ENCODE measurements at regions not wholly inside any gene's neighbourhood (a gene's known extent, or its start where the extent isn't known, plus 50 kb on each side); places are given as distances from the start of the nearest gene placed in this dataset.

DNA sequence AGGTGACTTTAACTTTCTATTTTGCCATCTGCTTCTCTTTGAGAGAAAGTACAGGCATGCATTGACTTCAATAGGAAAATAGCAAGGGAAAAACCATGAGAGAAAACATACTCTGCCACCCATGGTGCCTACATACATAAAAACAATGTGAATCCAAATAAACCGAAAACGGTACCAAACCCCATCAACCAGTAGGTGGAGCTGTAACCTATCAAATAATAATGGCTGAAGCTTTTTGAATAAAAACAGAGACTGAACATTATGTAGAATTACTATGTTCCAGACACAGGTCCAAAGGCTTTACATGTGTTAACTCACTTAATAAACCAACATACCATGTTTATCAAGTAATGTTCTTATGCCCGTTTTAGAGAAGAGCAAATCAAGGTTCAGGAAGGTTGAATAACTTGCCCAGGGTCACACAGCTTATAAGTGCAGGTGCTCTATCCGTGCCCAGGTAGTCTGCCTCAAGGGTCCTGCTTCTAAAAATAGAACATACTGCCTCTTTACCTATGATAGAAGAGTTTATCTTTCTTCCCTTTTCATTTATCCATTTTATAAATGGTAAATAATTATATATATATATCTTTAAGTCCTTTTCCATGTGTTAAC is 293.9 kb upstream of the SYT4 start:
- peak; percentile 48 to 77 (median 62) for DNase-seq

GRCh38 chr18:43572163-43572562 is 294.9 kb upstream of the SYT4 start:
- peak in 1 of 3 donors; percentile 44 for DNase-seq

- DNase-seq, result peak in 1 of 3 donors; percentile 59
These were observed 297.7 kb upstream of the SYT4 start for GRCh38 chr18:43574974-43575373.

DNA sequence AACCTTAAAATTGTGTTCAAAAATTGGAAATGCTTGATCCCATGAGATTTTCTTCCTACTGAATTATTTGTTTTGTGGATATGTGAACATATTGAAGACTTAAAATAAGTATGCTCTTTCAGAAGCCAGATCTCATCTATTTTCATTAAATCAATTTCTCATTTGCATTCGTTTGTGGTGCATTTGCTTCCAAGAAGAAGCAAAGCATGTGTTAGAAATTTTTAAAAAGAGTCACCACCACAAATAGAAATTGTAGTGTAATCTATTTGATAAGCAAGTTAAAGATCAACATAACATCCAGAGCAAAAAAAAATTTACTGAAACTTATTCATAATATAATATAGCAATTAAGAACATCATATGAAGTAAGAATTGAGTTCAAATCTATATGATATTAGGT is 300.9 kb upstream of the SYT4 start:
- DNase-seq, result no peak

GRCh38 chr18:43578706-43579105 is 301.4 kb upstream of the SYT4 start:
- DNase-seq, result peak in 1 of 3 donors; percentile 39

- DNase-seq, result no peak
These were observed 304.7 kb upstream of the SYT4 start for GRCh38 chr18:43581936-43582519.

- peak in 1 of 3 donors; percentile 71 for DNase-seq
These were observed 310.4 kb upstream of the SYT4 start for GRCh38 chr18:43587538-43588153.

GRCh38 chr18:43588838-43589237 is 311.5 kb upstream of the SYT4 start:
- DNase-seq, result no peak

GRCh38 chr18:43589611-43590151 is 312.4 kb upstream of the SYT4 start:
- no peak for DNase-seq

GRCh38 chr18:43590182-43590903 is 313.1 kb upstream of the SYT4 start:
- no peak for DNase-seq

DNA sequence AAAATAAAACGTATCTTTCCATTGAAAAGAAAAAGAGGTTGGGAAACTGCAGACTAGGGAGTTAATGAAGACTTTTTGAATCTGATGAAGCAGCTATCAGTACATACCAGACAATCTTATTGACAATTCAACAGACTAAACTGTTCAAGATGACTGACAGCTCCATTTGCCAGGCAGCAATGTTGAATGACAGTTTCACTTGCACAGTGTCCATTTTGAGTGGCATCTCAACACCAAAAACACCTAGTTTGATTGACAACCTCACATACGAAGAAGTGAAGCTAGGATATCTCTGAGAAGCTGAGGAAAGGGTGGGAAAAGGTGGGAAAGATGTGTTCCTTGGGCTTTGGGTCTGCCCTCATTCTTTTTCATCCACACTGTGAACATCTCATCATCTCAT is 315.0 kb upstream of the SYT4 start:
- no peak for DNase-seq

DNA sequence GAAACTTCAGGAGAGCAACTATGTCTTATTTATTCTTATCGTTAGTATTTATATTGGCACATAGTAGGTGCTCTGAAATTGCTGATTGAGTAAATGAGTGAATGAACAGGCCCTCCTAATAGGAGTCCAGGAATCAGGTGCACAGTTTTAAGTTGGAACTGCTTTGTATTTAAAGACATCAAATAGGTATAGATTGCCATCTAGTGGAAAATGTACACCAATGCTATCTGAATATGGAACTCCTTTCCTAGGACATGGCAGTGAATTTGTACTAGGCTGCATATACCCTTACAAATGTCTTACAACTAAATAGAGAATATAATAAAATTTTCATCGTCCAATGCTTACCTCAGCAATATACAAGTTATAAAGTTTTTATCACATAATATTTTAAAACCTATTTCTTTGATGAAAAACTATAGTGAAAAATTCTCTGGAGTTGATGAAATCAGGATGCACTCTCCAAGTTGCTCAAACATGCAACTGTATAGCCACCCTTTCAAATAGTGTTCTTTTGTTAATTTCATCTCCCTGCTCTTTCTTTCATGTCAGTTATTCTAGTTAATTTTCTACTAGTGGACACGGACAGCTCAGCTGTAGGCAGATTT is 318.9 kb upstream of the SYT4 start:
- DNase-seq, result peak in 1 of 3 donors; percentile 40

GRCh38 chr18:43601432-43601831 is 324.1 kb upstream of the SYT4 start:
- DNase-seq, result no peak

GRCh38 chr18:43605224-43605623 is 327.9 kb upstream of the SYT4 start:
- DNase-seq, result no peak

GRCh38 chr18:43606795-43607194 is 329.5 kb upstream of the SYT4 start:
- DNase-seq, result peak in 1 of 3 donors; percentile 9

DNA sequence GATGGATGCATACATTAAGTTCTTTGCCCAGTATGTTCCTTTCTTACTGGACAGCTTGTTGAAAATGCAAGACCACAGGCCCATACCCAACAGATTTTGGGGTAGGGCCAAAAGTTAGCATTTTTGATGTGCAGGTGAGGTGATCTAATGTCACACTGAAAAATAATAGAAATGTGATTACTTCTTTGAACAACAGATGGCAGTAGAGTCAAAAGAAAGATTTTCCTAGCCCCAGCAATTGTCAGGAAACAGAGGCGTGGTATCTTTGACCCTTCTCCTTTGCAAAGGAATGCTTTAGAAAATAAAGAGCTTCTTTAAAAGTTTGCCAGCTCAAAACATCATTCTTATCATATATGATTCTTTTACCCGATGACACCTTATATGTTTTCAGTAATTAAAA is 343.6 kb upstream of the SYT4 start:
- peak; percentile 32 to 66 (median 46) for DNase-seq

- DNase-seq, result no peak
These were observed 344.7 kb upstream of the SYT4 start for GRCh38 chr18:43622024-43622423.

DNA sequence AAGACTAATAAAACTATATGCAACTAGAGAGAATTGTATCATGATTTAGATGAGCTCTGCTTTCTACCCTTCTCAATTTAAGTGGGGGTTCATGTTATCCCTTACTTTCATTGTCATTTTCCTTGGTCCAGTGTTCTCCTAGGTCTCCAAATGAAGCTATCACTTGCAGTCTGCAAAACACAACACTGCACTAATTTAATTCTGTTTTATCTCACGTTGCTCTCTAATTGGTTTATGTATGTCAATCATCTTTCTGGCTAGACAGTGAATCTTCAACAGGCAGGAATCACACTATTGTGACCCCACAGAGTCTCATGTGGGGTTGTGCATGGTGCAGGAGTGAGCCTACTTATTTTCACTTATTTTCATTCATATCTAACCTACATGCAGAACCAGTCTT is 348.3 kb upstream of the SYT4 start:
- no peak for DNase-seq

DNA sequence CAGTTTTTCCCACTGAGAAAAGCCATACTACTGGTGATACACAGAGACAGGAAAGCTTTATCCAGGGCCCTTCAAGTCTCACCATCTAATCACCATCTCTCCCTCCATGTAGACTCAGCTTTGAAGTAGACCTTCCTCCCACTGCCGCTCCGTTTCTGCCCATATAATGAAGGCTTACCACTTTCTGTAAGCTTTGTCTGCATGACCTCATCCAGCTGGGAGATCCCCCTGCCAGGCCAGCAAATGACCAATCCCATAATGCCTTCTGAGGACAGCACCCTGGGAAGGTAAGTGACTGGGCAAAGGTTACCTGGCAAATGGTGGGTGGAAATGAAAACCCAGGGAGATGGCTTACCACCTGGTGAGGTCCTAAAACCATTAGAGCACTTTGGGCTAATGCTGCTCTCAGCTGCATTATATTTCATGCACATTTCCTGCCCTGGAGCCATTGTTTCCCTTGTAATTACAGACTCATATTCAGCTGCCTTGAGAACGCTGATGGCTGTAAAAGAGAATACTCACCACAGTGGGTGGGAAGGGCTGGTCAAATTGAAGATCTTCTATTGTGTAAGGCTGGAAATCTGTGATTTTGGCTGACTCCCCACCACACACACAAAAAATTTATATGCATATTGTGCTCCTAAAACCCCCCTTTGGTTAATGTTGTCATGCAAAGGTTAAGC is 350.7 kb upstream of the SYT4 start:
- no peak for DNase-seq

DNA sequence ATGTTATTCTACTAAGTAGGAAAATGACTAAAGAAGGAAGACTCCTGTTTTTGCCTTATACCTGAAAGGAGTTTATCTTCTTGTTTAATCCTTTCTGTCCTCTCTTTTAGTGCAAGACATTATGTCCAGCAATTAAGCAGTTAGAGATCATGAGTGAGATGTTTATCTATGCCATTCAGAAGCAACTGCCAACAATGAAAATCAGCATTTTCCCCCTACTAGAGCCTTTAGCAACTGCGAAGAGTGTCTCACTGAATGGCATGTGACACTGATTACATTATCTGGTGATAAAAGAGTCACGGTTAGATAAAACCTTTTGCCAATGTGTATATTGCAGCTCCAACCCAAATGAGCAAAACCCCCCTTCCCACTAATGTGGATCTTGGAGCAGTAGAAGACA is 357.7 kb upstream of the SYT4 start:
- DNase-seq, result no peak

GRCh38 chr18:43635397-43635796 is 358.1 kb upstream of the SYT4 start:
- no peak for DNase-seq
